Renal cortical epithelial cell (primary cell): ENCODE measurements at regions not wholly inside any gene's neighbourhood (a gene's known extent, or its start where the extent isn't known, plus 50 kb on each side); places are given as distances from the start of the nearest gene placed in this dataset.
"Not testable (repeated sequence)": the region's sequence is repeated elsewhere in the genome, so short reads cannot be mapped to it uniquely, and the experiment has no call there.

ENCODE experiments used
- DNase-seq: peaks from one replicate; pipeline ENCODE4 v3.0.0-alpha.2; 2011; ENCODE audit warnings: low read depth

DNA sequence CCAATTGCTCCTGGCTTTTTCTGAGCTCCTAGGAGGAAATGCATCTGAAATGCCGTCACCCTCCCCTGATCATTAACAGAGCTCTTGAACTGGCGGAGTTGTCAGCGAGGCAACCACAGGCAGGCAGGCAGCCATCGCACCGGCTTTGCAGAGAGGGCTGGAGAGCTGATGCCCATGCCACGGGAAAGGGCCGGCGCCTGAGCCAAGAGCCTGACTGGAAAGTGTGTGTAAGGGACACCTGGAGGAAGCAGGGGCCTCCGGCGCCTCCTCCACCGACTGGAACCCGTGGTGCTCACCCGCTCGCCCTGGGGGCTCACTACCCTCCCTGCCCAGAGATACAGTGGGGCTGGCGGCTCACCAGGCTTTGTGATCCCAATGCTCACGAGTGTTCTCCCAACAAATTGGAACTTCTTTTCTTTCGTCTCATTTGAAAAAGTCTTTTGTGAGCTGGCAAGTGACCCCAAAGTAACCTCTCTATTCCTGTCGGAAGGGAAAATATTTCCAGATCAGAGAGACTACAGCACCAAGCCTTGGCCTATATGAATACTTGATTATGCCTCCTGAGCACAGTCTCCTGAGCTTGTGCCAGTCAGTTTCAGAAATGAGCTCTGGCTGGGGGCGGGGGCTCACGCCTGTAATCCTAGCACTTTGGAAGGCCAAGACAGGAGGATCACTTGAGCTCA lies 97.7 kb upstream of the SLC25A33 start:
- peak; percentile 85 for DNase-seq

GRCh38 chr1:9442278-9442846 lies 96.9 kb upstream of the SLC25A33 start:
- DNase-seq, result peak; percentile 73

- DNase-seq, result no peak
These were observed 96.3 kb upstream of the SLC25A33 start for GRCh38 chr1:9442986-9443385.

DNA sequence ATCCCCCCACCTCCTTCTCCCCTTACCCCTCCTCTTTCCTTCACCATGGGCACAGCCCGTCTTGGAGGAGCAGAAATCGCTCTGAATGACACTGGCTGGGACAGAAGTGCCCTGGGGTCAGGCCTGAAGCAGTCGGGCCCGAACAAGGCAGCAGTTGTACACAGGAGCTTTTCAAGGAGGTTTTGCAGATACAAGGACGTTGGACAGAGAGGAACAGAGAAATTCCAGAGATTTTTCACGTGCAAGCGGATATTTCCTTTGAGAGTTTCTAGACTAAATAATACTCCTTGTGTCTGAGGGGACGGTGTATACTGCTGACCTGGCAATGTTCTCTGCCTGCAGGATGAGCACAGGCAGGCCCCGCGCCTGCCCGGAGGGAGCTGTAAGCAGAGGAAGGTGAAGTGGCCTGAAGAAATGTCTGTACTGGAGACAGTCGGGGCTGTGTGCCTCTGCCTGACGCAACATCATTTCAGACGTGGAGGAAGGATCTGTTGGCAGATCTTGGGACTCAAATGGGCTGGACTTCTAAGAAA lies 95.3 kb upstream of the SLC25A33 start:
- DNase-seq, result peak; percentile 41

GRCh38 chr1:9444532-9444931 lies 94.7 kb upstream of the SLC25A33 start:
- no peak for DNase-seq

- not testable (repeated sequence) for DNase-seq
These were observed 94.2 kb upstream of the SLC25A33 start for GRCh38 chr1:9445081-9445480.

DNA sequence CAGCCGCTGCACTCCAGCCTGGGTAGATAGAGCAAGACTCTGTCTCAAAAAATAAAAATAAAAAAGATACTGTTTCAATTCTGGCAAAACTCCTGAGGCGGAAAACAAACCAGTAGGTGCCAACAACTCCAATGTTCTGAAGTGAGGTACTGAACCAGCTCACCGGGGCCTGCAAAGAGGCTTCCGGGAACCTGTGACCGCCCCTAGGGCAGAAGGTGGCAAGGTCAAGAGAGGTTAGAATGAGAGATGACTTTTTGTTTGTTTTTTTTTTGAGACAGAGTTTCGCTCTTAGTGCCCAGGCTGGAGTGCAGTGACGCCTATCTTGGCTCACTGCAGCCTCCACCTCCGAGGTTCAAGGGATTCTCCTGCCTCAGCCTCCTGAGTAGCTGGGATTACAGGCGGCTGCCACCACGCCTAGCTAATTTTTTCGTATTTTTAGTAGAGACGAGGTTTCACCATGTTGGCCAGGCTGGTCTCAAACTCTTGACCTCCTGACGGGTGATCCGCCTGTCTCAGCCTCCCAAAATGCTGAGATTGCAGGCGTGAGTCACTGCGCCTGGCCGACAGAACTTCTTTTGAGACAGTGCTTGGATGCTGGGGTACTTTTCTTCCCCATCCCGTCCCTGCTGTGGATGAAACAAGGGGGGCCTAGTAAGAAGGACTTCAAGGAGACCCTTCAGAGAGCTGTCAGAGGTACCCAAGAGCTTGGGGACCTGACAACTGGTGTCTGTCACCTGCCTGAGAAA lies 91.9 kb upstream of the SLC25A33 start:
- no peak for DNase-seq

- no peak for DNase-seq
These were observed 90.8 kb upstream of the SLC25A33 start for GRCh38 chr1:9448132-9449109.

DNA sequence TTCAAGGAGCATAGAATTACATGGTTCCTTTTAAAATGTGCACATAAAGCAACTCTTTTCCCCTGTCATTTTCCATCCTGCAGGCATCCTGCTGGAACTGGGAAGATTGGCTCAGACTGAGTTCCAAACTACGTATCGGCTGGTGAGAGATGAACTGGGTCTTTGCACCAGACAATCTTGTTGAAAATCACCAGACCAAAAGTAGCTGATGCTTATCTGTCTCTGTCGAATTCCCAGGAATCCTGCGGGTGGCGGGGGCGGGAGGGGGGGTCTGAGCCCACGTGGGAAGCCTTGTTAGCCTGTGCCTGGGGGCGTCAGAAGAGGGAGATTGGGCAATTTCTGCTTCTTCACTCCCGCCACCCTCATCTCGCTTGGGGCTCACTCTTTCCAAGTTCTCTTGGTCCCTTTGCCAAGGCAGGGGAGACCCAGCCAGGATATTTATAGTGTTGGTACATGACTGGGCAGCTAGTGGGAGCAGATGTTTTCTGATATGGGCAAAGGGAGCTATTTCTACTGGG lies 90.1 kb upstream of the SLC25A33 start:
- DNase-seq, result peak; percentile 18

GRCh38 chr1:9449976-9450696 lies 89.1 kb upstream of the SLC25A33 start:
- DNase-seq, result no peak

GRCh38 chr1:9451081-9451480 lies 88.2 kb upstream of the SLC25A33 start:
- DNase-seq, result no peak

DNA sequence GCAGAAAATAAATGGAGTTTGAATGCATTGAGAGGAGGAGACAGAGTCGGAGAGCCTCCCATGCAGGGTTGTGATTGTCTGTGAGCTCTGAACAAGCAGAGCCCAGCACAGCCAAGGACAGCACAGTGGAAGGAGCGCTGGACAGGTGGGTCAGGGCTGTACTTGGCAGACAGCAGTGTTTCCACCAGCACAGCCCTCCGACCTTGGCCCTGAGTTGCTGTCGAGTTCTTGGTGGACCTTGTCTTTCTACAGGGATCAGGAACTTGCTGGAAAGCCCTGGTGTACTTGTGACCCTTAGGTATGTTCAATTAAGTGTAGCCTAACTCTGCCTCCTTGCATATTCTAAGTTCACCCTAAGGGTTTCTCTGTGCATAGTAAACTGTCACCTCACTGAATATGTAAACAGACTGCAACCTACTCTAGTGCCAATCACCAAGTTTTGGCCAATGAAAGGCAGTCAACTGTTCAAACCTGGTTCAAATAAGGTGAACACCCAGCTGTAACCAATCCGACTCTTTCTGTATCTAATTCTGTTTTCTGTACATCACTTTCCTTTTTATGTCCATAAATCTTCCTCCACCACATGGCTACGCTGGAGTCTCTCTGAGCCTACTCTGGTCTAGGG lies 86.6 kb upstream of the SLC25A33 start:
- peak; percentile 49 for DNase-seq

GRCh38 chr1:9453375-9453774 lies 85.9 kb upstream of the SLC25A33 start:
- no peak for DNase-seq

GRCh38 chr1:9453779-9454418 lies 85.4 kb upstream of the SLC25A33 start:
- DNase-seq, result no peak

DNA sequence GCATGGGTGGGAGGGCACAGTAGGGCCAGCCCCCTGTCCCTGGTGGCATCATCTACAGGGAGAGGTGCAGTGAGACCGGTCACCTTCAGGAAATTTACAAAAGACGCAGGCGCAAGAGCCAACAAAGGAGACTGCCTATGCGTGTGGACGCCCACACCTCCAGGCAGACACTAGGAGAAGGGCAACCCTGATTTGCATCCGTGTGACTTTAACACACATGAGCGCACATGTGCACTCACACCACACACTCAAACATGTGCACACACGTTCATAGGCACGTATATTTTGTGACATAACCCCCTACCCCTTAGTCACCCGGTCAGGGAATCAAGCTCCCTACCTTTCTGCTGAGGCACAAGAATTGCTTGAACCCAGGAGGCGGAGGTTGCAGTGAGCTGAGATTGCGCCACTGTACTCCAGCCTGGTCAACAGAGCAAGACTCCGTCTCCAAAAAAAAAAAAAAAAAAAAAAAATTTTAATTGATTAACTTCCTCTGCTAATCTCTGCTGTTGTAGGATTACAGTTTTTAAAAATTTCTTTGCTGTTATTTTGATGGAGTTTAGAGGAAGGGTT lies 84.7 kb upstream of the SLC25A33 start:
- DNase-seq, result peak; percentile 25

DNA sequence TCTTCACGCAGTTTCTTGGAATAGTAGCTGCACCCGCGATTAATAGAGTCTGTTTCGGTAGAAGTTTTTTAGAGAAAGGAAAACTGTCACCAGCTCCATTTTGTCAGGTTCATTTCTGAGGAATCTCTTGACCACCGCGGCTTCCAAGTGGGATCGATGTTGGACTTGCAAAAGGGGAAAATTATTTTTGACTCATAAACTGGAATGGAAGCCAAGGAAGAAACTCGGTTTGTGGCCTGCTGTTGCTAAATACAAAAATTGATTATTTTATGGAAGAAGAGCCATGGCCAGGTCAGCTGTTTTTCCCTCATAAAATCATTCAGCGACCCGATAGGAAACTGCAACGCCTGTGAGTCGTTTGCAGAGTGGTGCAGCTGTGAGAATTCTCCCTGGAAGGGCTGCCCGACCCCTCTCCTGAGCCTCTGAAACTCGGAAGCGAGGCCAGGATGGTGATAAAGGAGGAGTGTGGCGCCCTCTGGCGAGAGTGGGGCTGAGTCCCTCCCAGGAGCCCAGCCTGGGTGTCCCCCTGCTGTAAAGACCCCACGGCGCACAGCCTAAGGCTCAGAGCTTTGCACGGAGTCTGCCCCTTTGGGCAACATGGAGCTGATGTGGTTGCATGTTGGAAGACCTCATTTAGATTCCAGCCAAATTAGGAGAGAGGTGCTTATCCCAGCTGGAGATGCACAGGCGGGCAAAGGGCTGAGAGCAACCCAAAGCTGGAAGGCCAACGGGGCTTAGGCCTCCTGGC lies 83.6 kb upstream of the SLC25A33 start:
- peak; percentile 13 for DNase-seq

GRCh38 chr1:9456833-9457232 lies 82.4 kb upstream of the SLC25A33 start:
- no peak for DNase-seq

- DNase-seq, result no peak
These were observed 79.4 kb upstream of the SLC25A33 start for GRCh38 chr1:9459816-9460407.
